Ovary (tissue), 3 donors: ENCODE measurements at regions not wholly inside any gene's neighbourhood (a gene's known extent, or its start where the extent isn't known, plus 50 kb on each side); places are given as distances from the start of the nearest gene placed in this dataset.
"Not testable (repeated sequence)": the region's sequence is repeated elsewhere in the genome, so short reads cannot be mapped to it uniquely, and the experiment has no call there.

Experiments used
- CTCF ChIP-seq, 3 donors: fragments of 450-650 bp in 2 of 3; fragments of 200-600 bp in 1 of 3; IDR thresholded peaks; one replicate each; pipeline versions ENCODE4 v1.5.1 to v1.8.0; 2016 to 2022; ENCODE audit warnings: antibody characterized with exemption in 3 of 3, mild to moderate bottlenecking in 1 of 3
- EP300 ChIP-seq: sonication (generic); formaldehyde crosslinking; IDR thresholded peaks from one replicate; pipeline ENCODE4 v1.6.1; 2017; ENCODE audit warnings: antibody characterized with exemption
- POLR2A ChIP-seq: fragments of 450-650 bp; IDR thresholded peaks from one replicate; pipeline ENCODE4 v1.6.1; 2017; ENCODE audit warnings: antibody characterized with exemption, mild to moderate bottlenecking, moderate library complexity
- donor health status: DM: no; HTN: no; CAD: no.

DNA sequence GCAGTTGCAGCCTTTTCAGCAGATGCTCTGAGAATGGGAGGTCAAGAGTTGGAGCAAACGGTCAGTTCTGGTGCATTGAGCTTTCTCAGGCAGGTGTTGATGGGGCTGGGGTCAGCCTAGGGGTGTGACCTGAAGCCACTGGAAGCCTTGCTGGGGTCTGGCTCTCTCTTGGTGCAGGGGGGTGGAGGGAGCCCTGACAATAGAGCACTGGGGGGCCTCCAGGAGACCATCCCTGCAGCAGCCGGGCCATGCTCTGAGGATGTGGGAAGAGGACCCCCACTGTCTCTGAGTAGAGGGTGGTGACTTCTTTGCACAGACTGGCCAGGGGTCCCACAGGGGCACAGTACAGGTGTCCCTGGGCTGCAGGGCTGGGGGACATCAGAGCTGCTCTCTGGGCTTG lies 528.8 kb downstream of the GOLGA6L6 start:
- not testable (repeated sequence) for TF ChIP-seq EP300; CTCF (IDR thresholded peaks at IDR 0.05); POLR2A
